ENCODE measurements at regions not wholly inside any gene's neighbourhood (a gene's known extent, or its start where the extent isn't known, plus 50 kb on each side); places are given as distances from the start of the nearest gene placed in this dataset.
A peak's percentile ranks its signal among the peaks of the same experiment; 100 is the strongest.

DNA sequence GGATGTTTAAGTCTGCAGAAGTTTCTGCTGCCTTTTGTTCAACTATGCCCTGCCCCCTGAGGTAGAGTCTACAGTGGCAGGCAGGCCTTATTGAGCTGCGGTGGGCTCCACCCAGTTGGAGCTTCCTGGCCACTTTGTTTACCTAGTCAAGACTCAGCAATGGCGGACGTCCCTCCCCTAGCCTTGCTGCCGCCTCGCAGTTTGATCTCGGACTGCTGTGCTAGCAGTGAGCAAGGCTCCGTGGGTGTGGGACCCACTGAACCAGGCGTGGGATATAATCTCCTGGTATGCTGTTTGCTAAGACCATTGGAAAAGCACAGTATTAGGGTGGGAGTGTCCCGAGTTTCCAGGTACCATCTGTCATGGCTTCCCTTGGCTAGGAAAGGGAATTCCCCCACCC lies 79.4 kb upstream of the RPS6KA6 start:
- H3K27ac ChIP-seq: peak overlapping the region; percentile 53

DNA sequence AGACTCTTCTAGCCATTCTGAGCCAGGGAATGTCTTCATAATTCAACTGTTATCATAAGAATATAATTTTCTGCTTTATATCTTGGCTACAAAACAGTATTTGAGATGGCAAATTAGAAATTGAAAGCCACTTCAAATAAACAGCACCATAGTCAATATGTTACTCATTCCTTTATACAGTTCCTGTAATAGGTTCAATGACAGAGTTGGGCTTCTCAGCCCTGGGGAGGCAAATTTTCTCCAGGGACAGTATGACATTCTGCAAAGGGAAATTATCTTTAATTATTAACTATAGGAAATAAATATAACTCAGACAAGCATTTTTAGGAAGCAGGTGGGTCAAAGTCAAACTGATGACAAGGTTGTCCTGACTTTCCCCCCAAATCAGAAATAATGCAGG lies 71.9 kb upstream of the RPS6KA6 start:
- TF ChIP-seq, protein P1, sequence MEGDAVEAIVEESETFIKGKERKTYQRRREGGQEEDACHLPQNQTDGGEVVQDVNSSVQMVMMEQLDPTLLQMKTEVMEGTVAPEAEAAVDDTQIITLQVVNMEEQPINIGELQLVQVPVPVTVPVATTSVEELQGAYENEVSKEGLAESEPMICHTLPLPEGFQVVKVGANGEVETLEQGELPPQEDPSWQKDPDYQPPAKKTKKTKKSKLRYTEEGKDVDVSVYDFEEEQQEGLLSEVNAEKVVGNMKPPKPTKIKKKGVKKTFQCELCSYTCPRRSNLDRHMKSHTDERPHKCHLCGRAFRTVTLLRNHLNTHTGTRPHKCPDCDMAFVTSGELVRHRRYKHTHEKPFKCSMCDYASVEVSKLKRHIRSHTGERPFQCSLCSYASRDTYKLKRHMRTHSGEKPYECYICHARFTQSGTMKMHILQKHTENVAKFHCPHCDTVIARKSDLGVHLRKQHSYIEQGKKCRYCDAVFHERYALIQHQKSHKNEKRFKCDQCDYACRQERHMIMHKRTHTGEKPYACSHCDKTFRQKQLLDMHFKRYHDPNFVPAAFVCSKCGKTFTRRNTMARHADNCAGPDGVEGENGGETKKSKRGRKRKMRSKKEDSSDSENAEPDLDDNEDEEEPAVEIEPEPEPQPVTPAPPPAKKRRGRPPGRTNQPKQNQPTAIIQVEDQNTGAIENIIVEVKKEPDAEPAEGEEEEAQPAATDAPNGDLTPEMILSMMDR (IDR thresholded peaks at IDR 0.05): no peak
- no peak for TF ChIP-seq ZFX (IDR thresholded peaks at IDR 0.05; ENCODE audit: borderline replicate concordance)
- H3K27ac ChIP-seq: no peak overlapping the region

DNA sequence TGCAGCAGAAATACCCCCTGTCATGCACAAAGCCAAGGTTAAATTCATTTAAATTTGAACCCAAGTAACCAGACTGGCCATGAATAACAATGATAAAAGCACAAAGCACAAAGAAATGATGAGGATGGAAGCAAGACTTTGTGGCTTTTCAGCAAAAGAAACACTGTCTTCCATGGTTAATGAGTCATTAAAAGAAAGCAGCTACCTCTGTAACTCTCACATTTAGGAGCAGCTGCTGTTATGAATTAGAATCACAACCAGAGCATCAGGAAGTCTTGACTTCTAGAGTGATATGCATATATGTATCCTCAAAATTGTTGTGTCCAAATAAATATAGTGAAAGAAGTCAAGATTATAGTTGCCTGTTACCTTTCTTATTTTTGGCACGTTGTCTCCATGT lies 70.7 kb upstream of the RPS6KA6 start:
- H3K27ac ChIP-seq: no peak overlapping the region
- no peak for TF ChIP-seq ZFX (IDR thresholded peaks at IDR 0.05; ENCODE audit: borderline replicate concordance)
- TF ChIP-seq, protein P1 (IDR thresholded peaks at IDR 0.05): no peak

DNA sequence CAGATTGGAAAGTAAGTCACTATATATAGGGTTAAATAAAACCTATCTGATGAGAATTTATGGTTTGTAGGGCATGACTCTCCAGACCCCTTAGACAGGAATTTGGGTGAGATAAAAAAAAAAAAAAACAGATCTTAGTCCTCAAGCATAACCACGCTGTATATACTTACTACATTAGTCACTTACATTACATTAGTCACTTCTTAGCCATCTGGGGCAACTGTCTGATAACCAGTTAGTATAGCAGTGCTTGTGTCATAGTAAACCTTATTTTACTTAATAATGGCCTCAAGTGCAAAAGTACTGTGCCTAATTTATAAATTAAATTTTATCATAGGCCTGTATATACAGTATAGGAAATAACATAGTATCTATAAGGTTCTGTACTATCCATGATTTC lies 60.2 kb upstream of the RPS6KA6 start:
- no peak overlapping the region for H3K27ac ChIP-seq
- no peak for TF ChIP-seq ZFX (IDR thresholded peaks at IDR 0.05; ENCODE audit: borderline replicate concordance)
- TF ChIP-seq, protein P1 (IDR thresholded peaks at IDR 0.05): no peak

DNA sequence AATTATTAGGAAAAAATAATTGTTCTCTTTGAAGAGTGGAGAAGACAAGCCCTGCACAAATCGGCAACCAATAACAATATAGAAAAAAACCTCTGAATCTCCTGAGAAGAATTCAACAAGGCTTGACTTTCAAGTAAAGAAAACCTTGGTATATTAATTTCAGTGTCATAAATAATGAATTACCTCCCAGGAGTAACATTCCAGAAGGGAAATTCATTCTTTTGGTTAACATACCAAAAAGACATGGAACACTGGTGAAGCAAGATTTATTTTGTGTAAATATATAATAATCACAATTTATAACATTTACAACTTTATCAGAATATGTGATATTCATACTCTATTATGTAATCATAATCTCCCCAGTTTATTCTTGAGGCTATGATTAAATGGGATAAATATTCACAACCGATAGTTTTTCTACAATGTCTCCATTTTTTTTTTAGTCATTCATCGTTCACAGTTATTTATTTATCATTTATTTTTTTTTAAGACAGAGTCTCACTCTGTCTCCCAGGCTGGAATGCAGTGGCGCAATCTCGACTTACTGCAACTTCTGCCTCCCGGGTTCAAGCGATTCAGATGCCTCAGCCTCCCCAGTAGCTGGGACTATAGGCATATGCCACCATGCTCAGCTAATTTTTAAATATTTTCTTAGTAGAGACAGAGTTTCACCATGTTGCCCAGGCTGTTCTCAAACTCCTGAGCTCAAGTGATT lies 53.0 kb upstream of the RPS6KA6 start:
- no peak for TF ChIP-seq ZFX (IDR thresholded peaks at IDR 0.05; ENCODE audit: borderline replicate concordance)
- TF ChIP-seq, protein P1 (IDR thresholded peaks at IDR 0.05): no peak
- no peak overlapping the region for H3K27ac ChIP-seq

All from 22Rv1 (cell line).